Neutrophil (primary cell): ENCODE measurements at regions not wholly inside any gene's neighbourhood (a gene's known extent, or its start where the extent isn't known, plus 50 kb on each side); places are given as distances from the start of the nearest gene placed in this dataset.

Source experiments
- H3K27ac ChIP-seq: fragments of 200-600 bp; sonication (generic); 2 replicates; pipeline ENCODE4 v1.5.1; 2016; ENCODE audit warnings: mild to moderate bottlenecking, moderate library complexity
- H3K27me3 ChIP-seq: fragments of 200-600 bp; sonication (generic); 2 replicates; pipeline ENCODE4 v1.6.0; 2016; ENCODE audit warnings: mild to moderate bottlenecking
- H3K36me3 ChIP-seq: fragments of 200-600 bp; sonication (generic); 2 replicates; pipeline ENCODE4 v1.5.1; 2017
- H3K4me1 ChIP-seq, 2 experiments: fragments of 200-600 bp in 1 of 2; sonication (generic) in 1 of 2; 1 replicate in 1 of 2; 2 replicates in 1 of 2; pipeline versions ENCODE4 v1.5.1 to v1.6.1; 2013 to 2016; ENCODE audit warnings: low read depth in 1 of 2, low read length in 1 of 2, mild to moderate bottlenecking in 1 of 2, moderate library complexity in 1 of 2; ENCODE audit not compliant: control insufficient read depth in 1 of 2, insufficient read depth in 1 of 2
- H3K4me3 ChIP-seq, 2 experiments: fragments of 200-600 bp in 1 of 2; sonication (generic) in 1 of 2; 1 replicate in 1 of 2; 2 replicates in 1 of 2; pipeline ENCODE4 v1.5.1; 2013 to 2016; ENCODE audit warnings: low read depth in 1 of 2, low read length in 1 of 2, mild to moderate bottlenecking in 1 of 2, moderate library complexity in 1 of 2
- H3K9me3 ChIP-seq: fragments of 200-600 bp; sonication (generic); 2 replicates; pipeline ENCODE4 v1.5.1; 2016
- CTCF ChIP-seq: fragments of 200-600 bp; sonication (generic); IDR thresholded peaks from 2 replicates; pipeline ENCODE4 v1.5.1; 2016; ENCODE audit warnings: antibody characterized with exemption

DNA sequence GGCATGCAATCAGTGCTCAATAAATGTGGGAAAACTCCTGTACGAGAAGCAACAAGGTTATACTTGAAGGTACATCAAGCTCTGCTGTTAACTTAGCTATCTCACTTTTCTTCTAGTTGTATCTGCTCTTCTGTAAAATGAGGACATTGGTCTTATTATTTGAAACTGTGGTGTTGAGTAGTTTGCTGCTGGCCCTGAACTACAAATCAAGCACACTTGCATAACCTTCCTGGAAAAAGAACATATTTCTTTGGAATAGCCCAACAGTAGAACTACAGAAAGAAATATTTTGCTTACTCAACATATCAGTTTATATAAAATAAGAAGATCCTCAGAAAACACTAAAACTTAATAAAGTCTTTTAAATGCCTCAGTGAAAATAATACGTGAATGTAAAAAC, 203.0 kb downstream of the KCTD12 start:
- Histone ChIP-seq H3K4me3 (no peak overlapping the region), H3K27ac (no peak overlapping the region), H3K27me3 (no peaks in the 10 kb centered on the region), H3K36me3 (no peaks in the 10 kb centered on the region), H3K9me3 (no peaks in the 10 kb centered on the region), H3K4me1 (peaks cover 5% of the 10 kb centered on the region in 2 experiments)
- TF ChIP-seq CTCF, result no peak

DNA sequence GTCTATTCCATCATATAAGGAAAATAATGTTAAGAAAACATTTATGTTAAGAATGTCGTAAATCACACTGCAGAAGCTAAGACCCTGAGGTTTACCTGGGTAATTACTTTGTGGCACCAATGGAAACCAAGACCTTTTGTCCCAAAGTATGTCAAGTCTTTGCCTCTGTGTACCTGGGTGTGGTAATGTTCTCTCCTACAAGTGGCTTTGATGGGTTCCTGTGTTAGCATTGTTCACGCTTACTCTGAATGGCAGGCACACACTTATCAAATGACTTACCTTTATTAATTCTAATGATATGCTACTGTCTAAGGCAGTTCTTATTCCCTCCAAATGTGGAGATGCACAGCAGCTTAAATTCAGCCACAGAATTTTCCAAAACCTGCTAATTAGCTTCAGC, 206.1 kb downstream of the KCTD12 start:
- no peaks in the 10 kb centered on the region for H3K9me3 ChIP-seq
- H3K27me3 ChIP-seq, result no peaks in the 10 kb centered on the region
- no peak overlapping the region for H3K27ac ChIP-seq
- H3K4me1 ChIP-seq, result no peaks in the 10 kb centered on the region
- H3K4me3 ChIP-seq, result no peak overlapping the region
- TF ChIP-seq CTCF, result no peak
- no peaks in the 10 kb centered on the region for H3K36me3 ChIP-seq

GRCh38 chr13:76677043-76677442, 209.2 kb downstream of the KCTD12 start:
- H3K9me3 ChIP-seq, result no peaks in the 10 kb centered on the region
- H3K36me3 ChIP-seq, result no peaks in the 10 kb centered on the region
- no peak overlapping the region for H3K4me3 ChIP-seq
- no peaks in the 10 kb centered on the region for H3K4me1 ChIP-seq
- H3K27ac ChIP-seq, result no peak overlapping the region
- TF ChIP-seq CTCF, result no peak
- no peaks in the 10 kb centered on the region for H3K27me3 ChIP-seq

DNA sequence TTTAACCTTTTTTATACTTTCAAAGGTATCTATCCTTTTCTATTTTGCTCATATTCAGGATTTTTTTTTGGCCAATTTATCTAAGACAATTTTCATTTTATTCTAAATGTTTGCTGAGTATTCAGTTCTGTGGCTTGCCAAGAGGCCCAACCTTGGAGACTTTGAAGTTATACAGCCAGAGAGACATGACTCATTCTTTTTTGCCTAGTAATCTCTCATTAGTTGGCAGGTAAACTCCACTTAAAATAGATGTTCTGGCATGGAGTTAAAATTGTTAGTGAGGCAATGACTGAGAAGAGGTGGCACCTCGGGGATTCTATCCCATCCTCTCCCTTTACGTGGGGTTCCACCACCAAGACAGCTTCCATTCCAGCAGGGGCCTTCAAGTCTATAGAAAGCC, 213.8 kb downstream of the KCTD12 start:
- Histone ChIP-seq H3K27ac (no peak overlapping the region), H3K27me3 (no peaks in the 10 kb centered on the region), H3K9me3 (no peaks in the 10 kb centered on the region), H3K4me3 (no peak overlapping the region), H3K4me1 (no peaks in the 10 kb centered on the region), H3K36me3 (no peaks in the 10 kb centered on the region)
- TF ChIP-seq CTCF, result no peak

GRCh38 chr13:76668716-76669115, 217.5 kb downstream of the KCTD12 start:
- H3K27ac ChIP-seq, result no peak overlapping the region
- H3K9me3 ChIP-seq, result no peaks in the 10 kb centered on the region
- no peak for TF ChIP-seq CTCF
- no peak overlapping the region for H3K4me3 ChIP-seq
- H3K27me3 ChIP-seq, result no peaks in the 10 kb centered on the region
- peaks cover 9 to 11% of the 10 kb centered on the region in 2 experiments for H3K4me1 ChIP-seq
- no peaks in the 10 kb centered on the region for H3K36me3 ChIP-seq

DNA sequence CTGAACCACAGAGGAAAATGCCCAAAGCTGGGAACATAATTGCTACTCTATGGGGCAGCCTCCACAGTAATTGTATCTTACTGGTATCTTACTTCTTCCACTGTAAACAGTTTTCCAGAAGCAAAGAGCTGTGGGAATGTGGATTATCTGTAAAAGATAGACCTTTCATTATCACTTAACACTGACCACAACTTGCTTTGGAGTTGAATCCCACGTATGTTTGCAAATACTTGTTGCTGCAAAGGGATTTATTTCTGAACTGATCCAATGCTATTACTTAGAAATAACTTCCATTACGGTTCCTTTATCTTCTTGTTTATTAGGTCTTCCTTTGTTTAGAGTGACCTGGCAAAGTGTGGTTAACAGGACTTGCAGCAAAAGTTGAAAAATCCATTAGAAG, 218.1 kb downstream of the KCTD12 start:
- no peak for TF ChIP-seq CTCF
- Histone ChIP-seq H3K27ac (no peak overlapping the region), H3K4me1 (peaks cover 14 to 16% of the 10 kb centered on the region in 2 experiments), H3K4me3 (no peak overlapping the region), H3K9me3 (no peaks in the 10 kb centered on the region), H3K27me3 (no peaks in the 10 kb centered on the region), H3K36me3 (no peaks in the 10 kb centered on the region)
